SKM-1 (cell line): ENCODE measurements at regions not wholly inside any gene's neighbourhood (a gene's known extent, or its start where the extent isn't known, plus 50 kb on each side); places are given as distances from the start of the nearest gene placed in this dataset.
"Not testable (repeated sequence)": the region's sequence is repeated elsewhere in the genome, so short reads cannot be mapped to it uniquely, and the experiment has no call there.

Experiments used
- DNase-seq: peaks from one replicate; lab custom pipeline; 2025; ENCODE audit not compliant: unreplicated experiment; lab: John Stamatoyannopoulos, UW

GRCh38 chr1:219074084-219074728 is 99.5 kb upstream of the LYPLAL1 start:
- DNase-seq, result no peak

GRCh38 chr1:219075121-219075879 is 98.4 kb upstream of the LYPLAL1 start:
- no peak for DNase-seq

DNA sequence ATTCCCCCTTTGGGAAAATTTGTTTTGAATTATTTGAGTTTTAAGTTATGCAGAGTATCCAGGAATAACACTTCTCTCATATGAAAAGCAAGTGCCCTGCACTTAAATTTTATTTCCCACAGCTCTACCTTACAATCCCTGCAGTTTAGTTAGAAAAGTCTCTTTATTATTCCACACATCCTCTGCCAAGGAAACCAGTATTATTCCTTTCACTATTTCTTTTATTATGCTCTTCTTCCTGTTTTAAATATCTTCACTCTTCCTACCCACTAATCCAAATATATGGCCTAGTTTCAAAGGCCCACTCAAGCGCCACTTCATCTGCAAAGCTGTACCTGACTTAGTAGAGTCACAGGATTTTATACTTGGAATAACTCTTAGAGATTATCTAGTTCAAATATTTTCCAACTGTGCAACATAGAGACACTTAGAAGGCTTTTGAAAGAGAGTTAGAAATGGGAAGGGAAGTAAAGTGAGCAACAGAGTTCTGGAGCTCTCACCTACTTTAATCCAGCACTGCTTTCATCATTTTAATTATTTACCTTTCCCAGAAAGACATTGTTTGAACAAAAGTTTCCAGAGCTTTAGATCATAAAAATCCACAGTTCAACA is 97.2 kb upstream of the LYPLAL1 start:
- DNase-seq, result no peak

GRCh38 chr1:219077767-219078166 is 95.9 kb upstream of the LYPLAL1 start:
- DNase-seq, result not testable (repeated sequence)

DNA sequence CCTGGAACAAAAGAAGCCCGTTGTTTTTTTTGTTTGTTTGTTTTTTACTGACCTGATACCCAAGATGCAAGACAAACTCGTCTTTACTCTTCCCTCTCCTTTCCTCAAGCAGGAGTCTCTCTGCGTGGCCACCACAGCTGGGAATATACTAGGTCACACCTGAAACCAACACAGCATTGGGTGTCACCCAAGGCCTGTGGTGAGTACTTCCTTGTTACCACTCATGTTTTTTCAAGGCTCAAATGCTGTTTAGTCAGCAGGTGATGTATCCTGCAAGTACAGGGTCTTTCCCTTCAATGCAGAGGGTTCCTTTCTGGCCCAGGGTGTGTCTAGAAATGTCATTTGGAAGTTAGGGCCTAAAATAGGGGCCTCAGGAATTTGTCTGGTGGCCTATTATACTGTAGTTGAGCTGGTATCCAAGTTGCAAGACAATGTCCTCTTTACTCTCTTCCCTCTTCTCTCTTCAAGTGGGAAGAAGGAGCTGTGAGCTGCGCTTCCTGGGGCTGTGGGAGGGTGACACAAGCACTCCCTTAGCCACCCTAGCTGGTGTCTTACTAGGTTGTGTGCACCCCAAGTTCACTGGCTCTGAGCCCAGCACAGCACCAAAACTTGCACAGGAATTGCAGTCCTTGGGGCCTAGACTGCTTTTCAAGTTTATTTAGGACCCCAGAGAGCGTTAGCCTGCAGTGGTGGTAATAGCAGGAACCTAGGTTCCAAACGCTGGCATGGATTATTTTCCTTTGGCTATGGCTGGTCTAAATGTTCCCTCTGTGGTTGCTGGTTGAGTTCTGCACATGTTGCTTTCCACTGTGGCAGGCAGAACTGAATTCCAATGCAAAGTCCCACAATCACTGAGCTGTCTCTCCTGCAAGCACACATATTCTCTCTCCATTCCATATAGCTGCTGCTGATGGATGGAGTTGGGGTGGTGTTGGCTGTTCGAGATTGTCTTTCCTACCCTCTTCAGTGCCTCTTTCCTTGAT is 91.4 kb upstream of the LYPLAL1 start:
- no peak for DNase-seq

- DNase-seq, result no peak
Observed at GRCh38 chr1:219083631-219084030, 90.0 kb upstream of the LYPLAL1 start.

DNA sequence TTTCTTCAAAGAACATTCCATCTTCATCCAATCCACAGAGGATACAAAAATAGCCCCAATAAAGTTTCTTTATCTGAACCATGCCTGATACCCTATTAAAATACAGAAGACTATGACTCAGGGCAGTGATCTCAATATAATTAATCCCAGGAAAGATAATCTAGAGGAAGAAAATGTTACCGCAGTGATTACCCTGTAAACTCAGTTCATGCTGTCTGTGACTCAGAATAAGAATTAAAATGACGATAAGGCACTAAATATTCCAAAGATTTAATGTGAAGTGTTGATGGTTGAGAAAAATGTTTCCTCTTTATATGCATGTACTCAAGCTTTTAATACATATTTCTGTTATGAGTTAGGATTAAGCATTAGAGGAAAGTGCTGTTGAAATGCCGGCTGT is 88.6 kb upstream of the LYPLAL1 start:
- no peak for DNase-seq

GRCh38 chr1:219085988-219086387 is 87.7 kb upstream of the LYPLAL1 start:
- DNase-seq, result peak; percentile 37

DNA sequence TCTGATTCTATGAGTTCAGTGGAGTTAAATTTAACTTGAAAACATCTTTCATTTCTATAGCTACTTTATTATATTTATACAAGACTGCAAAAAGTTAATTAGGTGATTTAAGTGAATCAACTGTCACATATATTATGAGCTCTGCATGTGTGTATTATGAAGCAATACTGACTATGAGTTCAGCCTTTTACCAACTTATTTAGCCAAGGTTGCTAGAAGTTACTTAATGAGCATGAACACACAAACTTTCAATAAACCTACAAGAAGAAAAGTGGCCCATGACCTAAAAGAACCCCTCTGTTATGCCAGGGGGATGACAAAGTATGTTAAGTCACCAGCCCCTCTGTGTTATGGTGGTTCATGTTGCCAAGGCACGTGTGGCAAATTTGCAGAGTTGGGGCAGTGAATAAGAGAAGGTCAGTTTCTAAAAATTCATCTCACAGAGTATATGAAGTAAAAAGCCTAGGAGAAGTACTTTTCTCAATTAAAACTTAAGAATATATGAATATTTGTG is 86.7 kb upstream of the LYPLAL1 start:
- peak; percentile 30 for DNase-seq

DNA sequence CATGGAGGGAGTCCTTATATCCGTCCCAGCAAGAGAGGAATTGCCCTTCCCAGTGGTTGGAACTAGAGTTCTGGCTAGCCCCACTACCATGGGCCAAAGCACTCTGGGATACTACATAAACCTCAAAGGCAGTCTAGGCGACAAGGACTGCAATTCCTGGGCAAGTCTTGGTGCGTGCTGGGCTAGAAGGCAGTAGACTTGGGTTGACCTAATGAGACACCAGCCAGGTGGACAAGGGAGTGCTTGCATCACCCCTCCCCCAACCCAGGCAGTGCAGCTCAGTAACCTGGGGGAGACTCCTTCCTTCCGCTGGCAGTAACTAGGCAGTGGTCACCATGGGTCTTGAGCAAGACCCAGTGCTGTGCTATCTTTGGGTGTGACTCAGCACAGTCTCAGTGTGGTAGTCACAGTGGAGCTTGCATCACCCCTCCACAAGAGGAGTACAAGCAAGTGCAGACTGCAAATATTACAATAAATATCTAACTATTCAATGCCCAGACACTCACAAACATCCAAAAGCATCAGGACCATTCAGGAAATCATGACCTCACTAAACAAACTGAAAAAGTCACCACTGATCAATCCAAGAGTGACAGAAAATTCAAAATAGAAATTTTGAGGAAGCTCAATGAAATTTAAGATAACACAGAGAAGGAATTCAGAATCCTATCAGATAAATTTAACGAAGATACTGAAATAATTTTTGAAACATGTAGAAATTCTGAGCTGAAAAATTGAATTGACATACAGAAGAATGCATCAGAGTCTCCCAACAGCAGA is 84.7 kb upstream of the LYPLAL1 start:
- DNase-seq, result peak; percentile 99

GRCh38 chr1:219090607-219091006 is 83.1 kb upstream of the LYPLAL1 start:
- DNase-seq, result peak; percentile 56

- no peak for DNase-seq
Observed at GRCh38 chr1:219092206-219092605, 81.5 kb upstream of the LYPLAL1 start.

DNA sequence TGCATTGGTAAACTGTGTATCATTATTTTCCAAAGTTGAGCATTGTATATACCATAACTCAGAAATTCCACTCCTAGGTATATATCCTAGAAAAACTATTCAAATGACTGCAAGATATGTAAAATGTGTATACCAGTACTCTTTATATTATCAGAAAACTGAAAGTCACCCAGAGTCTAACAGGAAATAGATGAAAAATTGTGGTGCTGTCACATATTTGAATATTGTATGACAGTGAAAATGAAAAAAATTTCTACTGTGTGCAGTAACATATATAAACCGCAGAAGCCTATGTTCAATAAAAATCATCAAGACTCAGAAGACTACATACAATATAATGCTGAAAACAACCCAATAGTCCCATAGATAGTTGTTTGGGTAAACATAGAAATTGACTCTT is 74.4 kb upstream of the LYPLAL1 start:
- no peak for DNase-seq

DNA sequence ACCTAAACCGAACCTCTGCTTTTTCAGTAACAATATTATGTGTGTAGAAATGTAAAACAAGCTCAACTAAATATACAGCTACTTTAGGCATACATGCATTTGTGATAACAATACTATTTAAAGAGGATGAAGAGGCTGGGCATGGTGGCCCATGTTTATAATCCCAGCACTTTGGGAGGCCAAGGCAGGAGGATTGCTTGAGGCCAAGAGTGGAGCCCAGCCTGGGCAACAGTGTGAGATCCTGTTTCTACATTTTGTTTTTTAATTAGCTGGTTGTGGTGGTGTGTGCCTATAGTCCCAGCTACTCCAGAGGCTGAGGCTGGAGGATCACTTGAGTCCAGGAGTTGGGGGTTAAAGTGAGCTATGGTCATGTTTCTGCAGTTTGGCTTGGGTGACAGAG is 73.6 kb upstream of the LYPLAL1 start:
- DNase-seq, result no peak

DNA sequence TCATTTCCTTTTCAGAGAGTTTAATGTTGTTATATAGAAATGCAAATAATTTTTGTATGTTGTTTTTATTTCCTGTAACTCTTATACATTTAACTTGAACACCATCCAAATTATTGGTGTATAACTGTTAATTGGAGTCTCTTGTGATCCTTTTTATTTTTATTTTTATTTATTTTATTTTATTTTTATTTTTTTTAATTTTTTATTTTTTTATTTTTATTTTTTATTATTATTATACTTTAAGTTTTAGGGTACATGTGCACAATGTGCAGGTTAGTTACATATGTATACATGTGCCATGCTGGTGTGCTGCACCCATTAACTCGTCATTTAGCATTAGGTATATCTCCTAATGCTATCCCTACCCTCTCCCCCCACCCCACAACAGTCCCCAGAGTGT is 71.2 kb upstream of the LYPLAL1 start:
- not testable (repeated sequence) for DNase-seq

DNA sequence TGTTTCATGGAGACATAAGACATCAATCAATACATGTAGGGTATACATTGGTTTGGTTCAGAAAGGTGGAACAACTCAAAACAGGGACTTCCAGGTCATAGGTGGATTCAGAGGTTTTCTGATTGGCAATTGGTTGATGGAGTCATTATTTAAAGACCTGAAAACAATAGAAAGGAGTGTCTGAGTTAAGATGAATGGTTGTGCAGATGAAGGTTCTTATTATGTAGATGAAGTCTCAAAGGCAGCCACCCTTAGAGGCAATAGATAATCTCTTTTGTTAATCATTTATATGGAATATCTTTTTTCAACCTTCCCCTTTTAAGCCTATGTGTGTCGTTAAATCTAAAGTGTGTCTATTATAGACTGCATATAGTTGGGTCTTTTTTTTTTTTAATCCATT is 67.8 kb upstream of the LYPLAL1 start:
- DNase-seq, result no peak

DNA sequence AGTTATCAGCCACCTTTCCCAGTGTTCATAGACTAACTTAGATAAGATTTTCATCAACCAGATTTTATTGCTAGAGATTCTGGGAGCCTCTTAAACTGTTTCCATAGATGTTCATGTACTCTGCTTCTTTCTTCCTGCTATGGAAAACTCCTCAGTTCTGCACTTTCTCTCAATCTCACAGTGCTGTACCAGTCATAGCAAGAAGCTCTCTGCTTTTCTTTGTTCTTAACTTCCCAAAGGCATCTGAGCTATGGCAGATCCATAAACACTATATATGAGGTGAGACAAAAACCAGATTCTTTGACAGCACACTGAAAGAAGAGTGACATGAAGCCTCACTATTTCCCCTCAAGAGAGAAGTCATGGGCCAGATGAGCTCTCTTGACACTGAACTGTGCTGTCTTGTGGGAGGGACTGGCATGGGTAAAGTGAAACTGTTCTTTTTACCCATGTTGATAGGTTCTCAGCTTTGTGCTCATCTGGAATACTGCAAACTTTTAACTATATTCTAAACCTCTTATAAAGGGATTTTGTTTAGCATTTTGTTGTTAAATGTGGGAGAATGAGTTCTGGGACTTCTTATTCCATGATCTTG is 64.2 kb upstream of the LYPLAL1 start:
- no peak for DNase-seq

GRCh38 chr1:219113261-219113660 is 60.4 kb upstream of the LYPLAL1 start:
- no peak for DNase-seq

- DNase-seq, result no peak
Observed at GRCh38 chr1:219114014-219114413, 59.7 kb upstream of the LYPLAL1 start.

DNA sequence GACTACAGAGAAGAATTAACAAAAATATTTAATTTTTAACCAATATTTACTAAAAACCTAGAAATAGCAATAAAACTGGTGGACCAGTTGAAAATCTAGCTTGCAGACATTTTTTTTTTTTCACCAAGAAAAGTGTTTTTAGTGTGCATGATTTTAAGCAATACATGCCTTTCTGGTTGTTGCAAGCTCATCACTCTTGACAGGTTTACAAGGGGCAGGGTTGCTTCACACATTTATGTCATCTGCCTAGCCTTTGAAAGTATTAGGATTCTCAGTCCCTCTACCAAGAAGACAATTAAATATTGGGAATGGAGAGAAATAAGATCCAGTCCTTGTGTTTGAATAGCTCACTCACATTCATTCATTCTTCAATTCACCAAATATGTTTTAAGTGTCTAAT is 53.8 kb upstream of the LYPLAL1 start:
- DNase-seq, result no peak
